ENCODE measurements at regions not wholly inside any gene's neighbourhood (a gene's known extent, or its start where the extent isn't known, plus 50 kb on each side); places are given as distances from the start of the nearest gene placed in this dataset.

GRCh38 chr4:182967403-182967802, 50.2 kb upstream of the DCTD start:
- Histone ChIP-seq H3K27me3 (ENCODE audit: insufficient read depth, poor library complexity, severe bottlenecking) (no peaks in the 10 kb centered on the region), H3K4me1 (ENCODE audit: insufficient read depth, poor library complexity, severe bottlenecking) (no peaks in the 10 kb centered on the region), H3K36me3 (ENCODE audit: low read depth) (no peaks in the 10 kb centered on the region), H3K9me3 (ENCODE audit: severe bottlenecking) (peaks cover 2% of the 10 kb centered on the region), H3K4me3 (ENCODE audit: severe bottlenecking) (no peak overlapping the region), H3K27ac (ENCODE audit: poor library complexity, severe bottlenecking) (no peak overlapping the region)
- ATAC-seq (ENCODE audit: low read depth) (no peak), DNase-seq (ENCODE audit: low spot score) (no peak)
- no peak for TF ChIP-seq CTCF (IDR thresholded peaks at IDR 0.05; ENCODE audit: poor library complexity, severe bottlenecking)
